ENCODE measurements at regions not wholly inside any gene's neighbourhood (a gene's known extent, or its start where the extent isn't known, plus 50 kb on each side); places are given as distances from the start of the nearest gene placed in this dataset.

DNA sequence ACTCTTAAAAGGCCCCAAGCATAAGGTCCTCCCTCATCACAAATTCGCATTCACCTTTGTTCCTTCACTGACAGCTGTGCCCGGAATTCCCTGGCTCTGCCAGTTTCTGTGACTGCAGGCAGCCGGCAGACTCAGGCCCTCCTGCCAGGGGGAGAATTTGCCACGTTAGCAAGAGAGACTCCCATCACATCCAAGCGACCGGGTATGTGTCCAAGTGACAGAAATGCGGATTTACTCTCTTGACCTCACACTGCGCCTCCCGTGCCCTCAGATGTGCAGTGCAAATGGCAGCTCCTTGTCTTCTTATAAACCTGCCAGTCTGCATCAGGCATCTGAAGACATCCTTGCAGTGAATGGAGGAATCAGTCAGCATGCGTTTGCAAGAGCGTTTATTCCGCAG, 187.1 kb upstream of the WWC1 start:
- ChIA-PET CTCF (interaction anchor here (2.6 kb wide), 1 partner anchor 10 kb away, joined by 14 read pairs; no protein-coding TSS in a partner anchor), POLR2A (no interaction called here)
- Mint-ChIP-seq H3K4me3 (no peak overlapping the region), H3K9me3 (no peaks in the 10 kb centered on the region), H3K27me3 (ENCODE audit: low read depth) (peaks cover 2% of the 10 kb centered on the region), H3K27ac (no peak overlapping the region), H3K36me3 (no peaks in the 10 kb centered on the region), H3K4me1 (peaks cover 30% of the 10 kb centered on the region)
- ATAC-seq (no peak), DNase-seq (ENCODE audit: low spot score) (no peak)
- TF ChIP-seq NFATC4 (CRISPR knock-in tag; IDR thresholded peaks at IDR 0.05) = no peak
- TF ChIP-seq IRF2 (CRISPR knock-in tag; IDR thresholded peaks at IDR 0.05; ENCODE audit: borderline replicate concordance, low read depth) = no peak
- no peak for TF ChIP-seq RORB (CRISPR knock-in tag; IDR thresholded peaks at IDR 0.05)
- TF ChIP-seq ELF4 (CRISPR knock-in tag; IDR thresholded peaks at IDR 0.05; ENCODE audit: low read depth) = no peak
- no peak for TF ChIP-seq CREB1 (CRISPR knock-in tag; IDR thresholded peaks at IDR 0.05)
- TF ChIP-seq CBFB (CRISPR knock-in tag; IDR thresholded peaks at IDR 0.05; ENCODE audit: low read depth) = no peak
- TF ChIP-seq ZNF396 (CRISPR knock-in tag; IDR thresholded peaks at IDR 0.05; ENCODE audit: borderline replicate concordance) = no peak
- TF ChIP-seq FOXJ3 (CRISPR knock-in tag; IDR thresholded peaks at IDR 0.05; ENCODE audit: borderline replicate concordance) = no peak
- TF ChIP-seq, protein P1, sequence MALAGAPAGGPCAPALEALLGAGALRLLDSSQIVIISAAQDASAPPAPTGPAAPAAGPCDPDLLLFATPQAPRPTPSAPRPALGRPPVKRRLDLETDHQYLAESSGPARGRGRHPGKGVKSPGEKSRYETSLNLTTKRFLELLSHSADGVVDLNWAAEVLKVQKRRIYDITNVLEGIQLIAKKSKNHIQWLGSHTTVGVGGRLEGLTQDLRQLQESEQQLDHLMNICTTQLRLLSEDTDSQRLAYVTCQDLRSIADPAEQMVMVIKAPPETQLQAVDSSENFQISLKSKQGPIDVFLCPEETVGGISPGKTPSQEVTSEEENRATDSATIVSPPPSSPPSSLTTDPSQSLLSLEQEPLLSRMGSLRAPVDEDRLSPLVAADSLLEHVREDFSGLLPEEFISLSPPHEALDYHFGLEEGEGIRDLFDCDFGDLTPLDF (CRISPR knock-in tag; IDR thresholded peaks at IDR 0.05) = no peak
- TF ChIP-seq, protein P2, sequence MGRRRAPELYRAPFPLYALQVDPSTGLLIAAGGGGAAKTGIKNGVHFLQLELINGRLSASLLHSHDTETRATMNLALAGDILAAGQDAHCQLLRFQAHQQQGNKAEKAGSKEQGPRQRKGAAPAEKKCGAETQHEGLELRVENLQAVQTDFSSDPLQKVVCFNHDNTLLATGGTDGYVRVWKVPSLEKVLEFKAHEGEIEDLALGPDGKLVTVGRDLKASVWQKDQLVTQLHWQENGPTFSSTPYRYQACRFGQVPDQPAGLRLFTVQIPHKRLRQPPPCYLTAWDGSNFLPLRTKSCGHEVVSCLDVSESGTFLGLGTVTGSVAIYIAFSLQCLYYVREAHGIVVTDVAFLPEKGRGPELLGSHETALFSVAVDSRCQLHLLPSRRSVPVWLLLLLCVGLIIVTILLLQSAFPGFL (CRISPR knock-in tag; IDR thresholded peaks at IDR 0.05; ENCODE audit: borderline replicate concordance) = no peak
- TF ChIP-seq, protein P3, sequence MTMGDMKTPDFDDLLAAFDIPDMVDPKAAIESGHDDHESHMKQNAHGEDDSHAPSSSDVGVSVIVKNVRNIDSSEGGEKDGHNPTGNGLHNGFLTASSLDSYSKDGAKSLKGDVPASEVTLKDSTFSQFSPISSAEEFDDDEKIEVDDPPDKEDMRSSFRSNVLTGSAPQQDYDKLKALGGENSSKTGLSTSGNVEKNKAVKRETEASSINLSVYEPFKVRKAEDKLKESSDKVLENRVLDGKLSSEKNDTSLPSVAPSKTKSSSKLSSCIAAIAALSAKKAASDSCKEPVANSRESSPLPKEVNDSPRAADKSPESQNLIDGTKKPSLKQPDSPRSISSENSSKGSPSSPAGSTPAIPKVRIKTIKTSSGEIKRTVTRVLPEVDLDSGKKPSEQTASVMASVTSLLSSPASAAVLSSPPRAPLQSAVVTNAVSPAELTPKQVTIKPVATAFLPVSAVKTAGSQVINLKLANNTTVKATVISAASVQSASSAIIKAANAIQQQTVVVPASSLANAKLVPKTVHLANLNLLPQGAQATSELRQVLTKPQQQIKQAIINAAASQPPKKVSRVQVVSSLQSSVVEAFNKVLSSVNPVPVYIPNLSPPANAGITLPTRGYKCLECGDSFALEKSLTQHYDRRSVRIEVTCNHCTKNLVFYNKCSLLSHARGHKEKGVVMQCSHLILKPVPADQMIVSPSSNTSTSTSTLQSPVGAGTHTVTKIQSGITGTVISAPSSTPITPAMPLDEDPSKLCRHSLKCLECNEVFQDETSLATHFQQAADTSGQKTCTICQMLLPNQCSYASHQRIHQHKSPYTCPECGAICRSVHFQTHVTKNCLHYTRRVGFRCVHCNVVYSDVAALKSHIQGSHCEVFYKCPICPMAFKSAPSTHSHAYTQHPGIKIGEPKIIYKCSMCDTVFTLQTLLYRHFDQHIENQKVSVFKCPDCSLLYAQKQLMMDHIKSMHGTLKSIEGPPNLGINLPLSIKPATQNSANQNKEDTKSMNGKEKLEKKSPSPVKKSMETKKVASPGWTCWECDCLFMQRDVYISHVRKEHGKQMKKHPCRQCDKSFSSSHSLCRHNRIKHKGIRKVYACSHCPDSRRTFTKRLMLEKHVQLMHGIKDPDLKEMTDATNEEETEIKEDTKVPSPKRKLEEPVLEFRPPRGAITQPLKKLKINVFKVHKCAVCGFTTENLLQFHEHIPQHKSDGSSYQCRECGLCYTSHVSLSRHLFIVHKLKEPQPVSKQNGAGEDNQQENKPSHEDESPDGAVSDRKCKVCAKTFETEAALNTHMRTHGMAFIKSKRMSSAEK (CRISPR knock-in tag; IDR thresholded peaks at IDR 0.05; ENCODE audit: borderline replicate concordance) = no peak
- TF ChIP-seq, protein P4, sequence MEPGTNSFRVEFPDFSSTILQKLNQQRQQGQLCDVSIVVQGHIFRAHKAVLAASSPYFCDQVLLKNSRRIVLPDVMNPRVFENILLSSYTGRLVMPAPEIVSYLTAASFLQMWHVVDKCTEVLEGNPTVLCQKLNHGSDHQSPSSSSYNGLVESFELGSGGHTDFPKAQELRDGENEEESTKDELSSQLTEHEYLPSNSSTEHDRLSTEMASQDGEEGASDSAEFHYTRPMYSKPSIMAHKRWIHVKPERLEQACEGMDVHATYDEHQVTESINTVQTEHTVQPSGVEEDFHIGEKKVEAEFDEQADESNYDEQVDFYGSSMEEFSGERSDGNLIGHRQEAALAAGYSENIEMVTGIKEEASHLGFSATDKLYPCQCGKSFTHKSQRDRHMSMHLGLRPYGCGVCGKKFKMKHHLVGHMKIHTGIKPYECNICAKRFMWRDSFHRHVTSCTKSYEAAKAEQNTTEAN (CRISPR knock-in tag; IDR thresholded peaks at IDR 0.05) = no peak
- TF ChIP-seq, protein P5, sequence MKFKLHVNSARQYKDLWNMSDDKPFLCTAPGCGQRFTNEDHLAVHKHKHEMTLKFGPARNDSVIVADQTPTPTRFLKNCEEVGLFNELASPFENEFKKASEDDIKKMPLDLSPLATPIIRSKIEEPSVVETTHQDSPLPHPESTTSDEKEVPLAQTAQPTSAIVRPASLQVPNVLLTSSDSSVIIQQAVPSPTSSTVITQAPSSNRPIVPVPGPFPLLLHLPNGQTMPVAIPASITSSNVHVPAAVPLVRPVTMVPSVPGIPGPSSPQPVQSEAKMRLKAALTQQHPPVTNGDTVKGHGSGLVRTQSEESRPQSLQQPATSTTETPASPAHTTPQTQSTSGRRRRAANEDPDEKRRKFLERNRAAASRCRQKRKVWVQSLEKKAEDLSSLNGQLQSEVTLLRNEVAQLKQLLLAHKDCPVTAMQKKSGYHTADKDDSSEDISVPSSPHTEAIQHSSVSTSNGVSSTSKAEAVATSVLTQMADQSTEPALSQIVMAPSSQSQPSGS (CRISPR knock-in tag; IDR thresholded peaks at IDR 0.05; ENCODE audit: borderline replicate concordance, low read depth) = no peak
- TF ChIP-seq, protein P6, sequence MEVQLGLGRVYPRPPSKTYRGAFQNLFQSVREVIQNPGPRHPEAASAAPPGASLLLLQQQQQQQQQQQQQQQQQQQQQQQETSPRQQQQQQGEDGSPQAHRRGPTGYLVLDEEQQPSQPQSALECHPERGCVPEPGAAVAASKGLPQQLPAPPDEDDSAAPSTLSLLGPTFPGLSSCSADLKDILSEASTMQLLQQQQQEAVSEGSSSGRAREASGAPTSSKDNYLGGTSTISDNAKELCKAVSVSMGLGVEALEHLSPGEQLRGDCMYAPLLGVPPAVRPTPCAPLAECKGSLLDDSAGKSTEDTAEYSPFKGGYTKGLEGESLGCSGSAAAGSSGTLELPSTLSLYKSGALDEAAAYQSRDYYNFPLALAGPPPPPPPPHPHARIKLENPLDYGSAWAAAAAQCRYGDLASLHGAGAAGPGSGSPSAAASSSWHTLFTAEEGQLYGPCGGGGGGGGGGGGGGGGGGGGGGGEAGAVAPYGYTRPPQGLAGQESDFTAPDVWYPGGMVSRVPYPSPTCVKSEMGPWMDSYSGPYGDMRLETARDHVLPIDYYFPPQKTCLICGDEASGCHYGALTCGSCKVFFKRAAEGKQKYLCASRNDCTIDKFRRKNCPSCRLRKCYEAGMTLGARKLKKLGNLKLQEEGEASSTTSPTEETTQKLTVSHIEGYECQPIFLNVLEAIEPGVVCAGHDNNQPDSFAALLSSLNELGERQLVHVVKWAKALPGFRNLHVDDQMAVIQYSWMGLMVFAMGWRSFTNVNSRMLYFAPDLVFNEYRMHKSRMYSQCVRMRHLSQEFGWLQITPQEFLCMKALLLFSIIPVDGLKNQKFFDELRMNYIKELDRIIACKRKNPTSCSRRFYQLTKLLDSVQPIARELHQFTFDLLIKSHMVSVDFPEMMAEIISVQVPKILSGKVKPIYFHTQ (CRISPR knock-in tag; IDR thresholded peaks at IDR 0.05) = no peak
